ENCODE measurements at regions not wholly inside any gene's neighbourhood (a gene's known extent, or its start where the extent isn't known, plus 50 kb on each side); places are given as distances from the start of the nearest gene placed in this dataset.

DNA sequence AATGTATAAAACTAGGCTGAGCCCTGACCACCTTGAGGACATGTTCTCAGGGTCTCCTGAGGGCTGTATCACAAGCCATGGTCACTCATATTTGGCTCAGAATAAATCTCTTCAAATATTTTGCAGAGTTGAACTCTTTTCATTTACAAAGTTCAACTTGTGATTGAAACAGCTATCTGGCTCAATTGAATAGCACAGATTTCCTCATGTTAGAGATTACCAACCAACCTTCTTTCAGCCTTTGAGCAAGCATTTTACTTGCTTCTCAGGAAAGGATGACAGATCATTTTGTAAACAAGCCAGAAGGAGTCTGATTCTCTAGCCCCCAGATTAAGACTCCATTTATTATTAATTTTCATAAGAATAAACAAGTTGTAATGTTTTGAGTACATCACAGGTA is 111.0 kb upstream of the DOK5 start:
- no peak for DNase-seq (ENCODE audit: low spot score)

DNA sequence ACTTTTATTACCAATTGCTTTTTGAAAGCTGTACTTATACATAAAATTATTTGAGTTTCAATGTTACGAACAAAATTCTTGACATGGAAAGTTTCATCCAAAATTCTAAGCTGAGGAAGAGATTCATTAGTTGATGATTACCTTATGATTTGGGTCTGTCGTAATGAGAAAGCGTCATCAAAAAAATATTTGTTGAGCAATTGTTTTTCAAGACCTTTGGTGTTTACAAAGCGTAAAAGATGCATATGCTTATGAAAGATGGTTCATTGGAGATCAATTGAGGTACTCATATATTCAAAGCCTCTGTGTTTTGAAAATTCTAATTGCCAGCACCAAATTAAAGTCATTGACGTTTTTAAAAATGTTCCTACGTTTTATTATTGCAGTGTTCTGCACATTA is 110.5 kb upstream of the DOK5 start:
- DNase-seq (ENCODE audit: low spot score): no peak

DNA sequence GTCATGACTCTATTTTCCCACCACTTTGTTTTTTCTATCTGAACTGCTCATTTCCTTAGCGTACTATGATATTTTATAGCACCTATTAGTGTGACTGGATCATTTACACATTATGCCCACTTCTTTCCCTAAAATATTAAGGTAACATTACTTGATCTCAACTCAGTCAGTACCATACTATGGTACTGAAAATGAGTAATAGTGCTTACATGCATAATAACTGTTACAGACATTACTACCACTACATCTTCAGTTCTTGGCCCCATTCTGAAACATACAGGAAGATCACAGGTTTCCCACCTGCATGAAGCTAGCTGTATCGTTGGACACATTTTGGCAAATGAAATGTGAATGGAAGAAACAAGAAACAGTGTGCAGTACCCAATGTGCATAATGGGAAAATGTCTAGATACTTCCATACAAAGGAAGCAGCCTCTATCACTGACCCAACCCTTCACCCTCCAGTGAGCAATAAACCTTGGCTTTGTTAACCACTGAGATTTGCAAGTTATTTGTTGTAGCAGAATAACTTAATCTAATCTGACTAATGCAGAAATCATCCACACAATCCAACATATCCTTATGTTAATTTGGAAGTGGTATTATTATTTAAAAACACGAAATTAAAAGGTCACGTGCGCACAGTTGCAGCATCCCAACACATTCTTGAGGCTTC is 108.6 kb upstream of the DOK5 start:
- no peak for DNase-seq (ENCODE audit: low spot score)

DNA sequence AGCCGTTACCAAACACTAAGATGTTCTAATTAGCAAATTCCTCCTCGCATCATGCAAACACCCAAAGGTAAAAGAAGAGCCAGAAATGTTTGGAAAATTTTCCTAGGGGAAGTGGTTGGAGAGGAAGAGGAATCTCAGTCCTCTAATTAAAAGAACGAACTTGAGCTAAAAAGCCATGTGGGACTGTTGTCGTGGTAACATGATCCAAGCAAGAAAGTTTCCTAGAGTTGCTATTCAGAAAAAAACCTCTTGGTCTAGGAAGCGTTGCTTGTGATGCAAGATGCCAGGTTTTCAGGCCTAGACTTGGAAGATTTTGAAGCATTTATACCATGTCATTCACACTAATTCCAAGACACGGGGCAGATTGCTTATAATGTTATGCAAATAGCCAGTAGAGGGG is 106.8 kb upstream of the DOK5 start:
- peak; percentile 16 for DNase-seq (ENCODE audit: low spot score)

DNA sequence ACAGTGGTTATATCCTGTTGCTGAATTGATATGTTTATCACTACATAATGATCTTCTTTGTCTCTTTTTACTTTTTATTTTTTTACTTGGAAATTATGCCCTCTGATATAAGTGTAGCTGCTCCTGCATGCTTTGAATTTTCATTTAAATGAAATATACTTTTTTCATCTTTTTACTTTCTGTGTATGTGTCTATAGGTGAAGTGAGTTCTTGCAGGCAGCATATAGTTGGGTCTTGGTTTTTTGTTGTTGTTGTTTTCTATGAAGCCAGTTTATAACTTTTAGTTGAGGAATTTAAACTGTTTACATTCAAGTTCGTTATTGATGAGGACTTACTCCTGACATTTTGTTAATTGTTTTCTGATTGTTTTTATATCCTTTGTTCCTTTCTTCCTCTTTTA is 103.1 kb upstream of the DOK5 start:
- DNase-seq (ENCODE audit: low spot score): no peak

DNA sequence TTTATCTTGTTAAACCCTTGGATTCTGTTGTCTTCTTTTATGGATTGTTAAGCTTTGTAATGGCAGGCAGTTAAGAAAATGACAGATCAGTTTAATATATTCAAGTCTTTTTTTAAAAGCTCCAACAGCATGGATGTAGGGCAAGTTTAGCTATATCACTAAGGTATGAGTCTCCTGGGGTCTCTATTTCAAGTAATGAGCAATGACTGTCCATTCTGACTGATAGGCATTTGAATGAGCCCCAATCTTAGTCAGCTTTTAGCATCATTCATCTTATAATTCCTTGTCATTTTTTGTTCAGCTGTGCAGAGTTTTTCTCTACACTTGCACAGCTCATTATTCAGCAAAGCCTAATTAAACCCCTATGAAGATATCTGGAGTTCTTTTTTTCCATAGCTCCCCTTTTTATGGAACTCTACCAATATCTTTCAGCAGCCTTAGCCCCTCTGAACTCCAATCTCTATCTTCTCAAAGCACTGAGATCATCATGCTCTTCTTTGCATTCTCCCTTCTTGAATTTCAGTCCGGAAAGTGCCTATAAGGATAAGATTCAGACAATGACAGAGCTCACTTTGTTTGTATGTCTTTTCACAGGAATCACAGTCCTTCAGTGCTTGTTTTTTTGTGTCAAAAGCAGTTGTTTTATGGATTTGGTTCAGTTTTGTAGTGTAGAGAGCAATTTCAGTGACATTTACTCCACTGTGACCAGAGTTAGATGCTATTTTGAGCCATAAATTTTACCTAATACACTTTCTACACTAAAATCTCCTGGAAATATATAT is 97.2 kb upstream of the DOK5 start:
- no peak for DNase-seq (ENCODE audit: low spot score)

DNA sequence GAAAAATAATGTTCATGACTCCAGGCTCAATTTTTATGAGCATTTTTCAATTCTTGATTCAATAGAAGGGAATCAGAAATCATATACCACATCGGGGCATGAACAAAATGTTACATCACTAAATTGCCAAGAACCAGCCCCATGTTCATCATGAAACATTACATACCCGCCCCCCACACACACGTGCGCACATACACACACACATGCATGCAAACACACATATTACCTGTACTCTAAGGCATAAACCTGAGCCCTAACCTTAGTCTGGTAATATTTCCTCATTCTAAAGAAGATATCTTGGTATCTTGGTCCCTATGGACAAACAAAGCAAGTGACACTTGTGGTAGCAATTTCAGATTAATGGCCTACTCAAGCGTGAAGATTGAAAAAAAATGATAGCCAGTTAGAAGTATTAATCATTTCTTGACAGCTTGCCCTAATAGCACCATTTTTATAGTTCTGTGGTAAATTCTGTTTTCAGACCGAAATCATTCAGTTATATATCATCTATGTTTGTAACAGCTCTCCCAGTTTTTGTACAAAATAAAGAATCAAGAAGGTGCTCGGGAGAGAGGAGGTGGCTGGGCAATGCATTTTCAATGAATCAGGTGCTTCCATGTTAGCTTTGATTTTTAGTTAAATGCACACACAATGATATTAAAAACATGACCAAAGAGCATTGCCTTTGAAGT is 95.4 kb upstream of the DOK5 start:
- no peak for DNase-seq (ENCODE audit: low spot score)

DNA sequence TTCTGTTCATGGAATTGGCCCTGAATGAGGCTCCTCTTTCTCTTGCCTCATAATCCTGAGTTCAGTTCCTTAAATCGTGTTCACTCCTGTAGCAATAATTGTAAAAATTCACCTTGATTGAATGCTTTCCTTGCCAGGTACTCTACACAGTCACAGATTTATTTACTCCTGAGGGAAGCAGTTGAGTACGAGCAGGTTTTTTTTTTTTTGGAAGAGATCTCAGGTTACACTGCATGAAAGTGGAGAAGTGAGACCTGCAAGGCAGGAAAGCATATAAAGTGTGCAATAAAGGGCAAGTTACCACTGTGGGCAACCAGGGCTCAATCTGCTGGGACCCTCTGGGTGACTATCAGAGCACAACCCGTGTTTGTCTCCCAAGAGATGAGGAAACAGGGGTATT is 93.0 kb upstream of the DOK5 start:
- DNase-seq (ENCODE audit: low spot score): no peak

DNA sequence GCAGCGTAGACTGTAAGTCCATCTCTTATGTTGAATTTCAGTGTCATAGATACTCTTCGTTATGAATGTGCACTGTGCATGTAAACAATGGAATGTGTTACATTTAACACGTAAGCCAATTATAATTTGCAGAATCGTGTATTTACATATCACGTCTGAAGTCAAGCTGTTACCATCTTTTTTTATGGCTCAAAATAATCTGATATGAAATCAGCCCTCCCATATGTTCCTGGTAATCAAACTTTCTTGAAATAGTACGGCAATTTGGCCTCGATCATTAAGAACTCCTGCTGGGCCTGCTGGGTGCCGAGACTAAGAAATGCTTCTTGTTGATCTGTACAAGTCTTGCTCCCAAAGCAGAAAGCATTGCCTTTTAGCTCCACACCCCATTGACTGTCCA is 89.6 kb upstream of the DOK5 start:
- DNase-seq (ENCODE audit: low spot score): no peak

DNA sequence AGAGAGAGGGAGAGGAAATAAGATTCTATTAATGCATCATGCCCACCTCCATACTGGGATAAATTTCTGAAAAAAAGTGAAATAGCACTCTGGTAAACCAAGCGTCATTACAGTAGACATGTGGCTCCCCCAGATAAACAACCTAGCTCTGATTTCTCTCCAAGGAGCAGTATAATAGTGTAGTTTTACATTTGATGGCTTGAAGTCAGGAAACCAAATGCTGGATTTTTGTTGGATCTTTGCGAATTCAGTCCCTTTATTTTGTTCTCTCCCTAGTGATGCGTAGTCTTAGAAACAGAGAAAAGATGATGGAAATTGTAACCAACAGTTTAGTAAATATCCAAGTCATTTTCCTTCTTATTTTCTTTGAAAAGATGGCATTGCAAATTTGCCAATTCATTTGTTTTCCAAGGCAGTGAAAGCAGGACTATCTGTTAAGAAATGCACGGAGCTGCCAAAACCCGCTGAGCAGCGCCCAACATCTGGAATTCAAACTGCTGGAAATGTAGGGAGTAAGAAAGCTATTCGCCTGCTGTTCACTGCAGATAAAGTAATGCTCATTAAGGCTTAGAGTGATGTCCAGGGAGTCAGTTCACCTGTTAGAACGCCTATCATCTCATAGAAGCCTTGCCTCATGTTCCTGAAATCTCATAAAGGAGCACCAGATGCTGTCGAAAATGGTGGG is 85.7 kb upstream of the DOK5 start:
- DNase-seq (ENCODE audit: low spot score): no peak

DNA sequence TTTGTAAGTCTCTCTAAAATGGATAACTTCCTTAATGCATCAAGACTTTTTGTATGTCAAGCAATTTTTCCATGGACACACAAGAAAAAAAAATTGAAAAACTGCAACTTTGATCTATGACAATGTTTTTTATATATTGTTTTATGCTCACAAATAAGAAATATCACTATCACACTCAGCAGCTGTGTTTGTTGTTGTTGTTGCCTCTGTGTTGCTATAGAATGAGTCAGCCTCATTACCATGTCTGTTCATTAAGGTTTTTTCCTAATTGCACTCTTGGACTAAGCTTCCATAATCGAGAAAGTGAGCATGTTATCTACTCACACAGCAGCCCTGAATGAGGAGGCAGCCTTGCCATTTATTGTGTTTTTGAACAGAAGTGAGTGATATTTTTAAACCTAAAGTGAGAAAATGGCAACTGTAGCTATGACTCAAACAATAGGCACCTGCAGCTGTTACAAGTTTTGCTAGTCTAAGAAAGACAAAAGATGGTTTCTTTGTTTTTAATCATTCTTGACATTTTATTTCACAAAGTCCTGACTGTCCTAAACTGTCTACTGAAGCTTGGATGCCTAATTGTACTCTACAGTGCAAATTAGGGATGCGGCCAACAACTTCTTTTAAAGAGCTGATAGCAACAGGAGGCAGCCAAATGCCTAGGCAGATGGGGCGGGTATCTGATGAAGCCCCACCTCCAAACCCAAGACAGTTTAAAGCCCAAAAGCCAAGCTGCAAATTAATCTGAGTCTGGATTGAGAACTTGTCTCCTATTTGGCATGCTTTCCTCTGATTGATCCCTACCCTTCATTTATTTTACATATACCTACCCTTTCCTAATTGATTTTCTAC is 77.9 kb upstream of the DOK5 start:
- DNase-seq (ENCODE audit: low spot score): no peak

DNA sequence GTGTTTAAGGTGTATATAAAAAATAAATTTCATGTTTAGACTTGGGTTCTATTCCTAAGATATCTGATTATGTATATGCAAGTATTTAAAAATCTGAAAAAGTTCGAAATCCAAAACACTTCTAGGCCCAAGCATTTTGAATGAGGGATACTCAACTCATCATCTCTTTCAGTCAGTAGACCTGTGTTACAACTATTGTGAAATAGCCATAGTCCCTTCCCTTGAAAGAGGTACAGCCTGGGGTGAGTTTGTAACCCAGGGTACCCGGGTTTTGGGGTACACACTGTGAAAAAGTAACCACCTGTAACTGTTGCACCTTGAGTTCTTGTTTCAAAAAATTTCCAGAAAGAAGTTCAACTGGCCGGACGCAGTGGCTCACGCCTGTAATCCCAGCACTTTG is 76.6 kb upstream of the DOK5 start:
- no peak for DNase-seq (ENCODE audit: low spot score)

DNA sequence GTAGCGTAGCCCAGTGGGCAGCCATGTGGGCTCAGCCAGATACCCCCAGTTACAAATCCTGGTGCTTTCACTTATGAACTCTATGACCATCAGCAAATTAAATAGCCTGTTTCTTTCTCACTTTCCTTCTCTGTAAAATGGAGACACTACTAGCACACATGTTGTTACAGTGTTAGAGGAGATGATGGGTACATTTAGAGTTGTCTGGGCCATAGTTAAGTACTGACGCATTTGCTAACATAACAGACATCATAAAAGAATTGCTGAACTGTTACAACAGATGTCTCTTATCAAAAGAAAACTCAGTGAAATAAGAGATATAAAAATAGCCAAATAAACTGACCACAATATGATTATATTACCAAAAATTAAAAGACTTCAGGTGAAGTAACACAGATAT is 69.9 kb upstream of the DOK5 start:
- DNase-seq (ENCODE audit: low spot score): no peak

DNA sequence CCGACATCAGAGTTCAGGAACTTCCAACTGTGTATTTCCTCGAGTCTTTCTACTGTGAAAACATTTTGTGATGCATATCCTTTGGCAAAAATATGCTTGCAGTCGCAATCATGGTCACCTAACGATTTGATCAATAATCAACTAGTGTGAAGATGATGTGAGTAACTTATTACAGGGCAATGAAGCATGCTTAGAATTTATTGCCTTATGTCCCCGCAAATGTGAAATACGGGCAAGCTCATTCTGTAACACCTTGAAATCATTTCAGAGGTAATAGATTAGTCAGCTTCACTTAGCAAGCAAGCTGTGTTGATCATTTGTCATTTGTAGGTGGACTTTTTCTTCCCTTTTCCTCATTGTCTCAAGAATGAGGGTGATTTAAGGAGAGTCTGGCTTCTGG is 67.9 kb upstream of the DOK5 start:
- DNase-seq (ENCODE audit: low spot score): no peak

DNA sequence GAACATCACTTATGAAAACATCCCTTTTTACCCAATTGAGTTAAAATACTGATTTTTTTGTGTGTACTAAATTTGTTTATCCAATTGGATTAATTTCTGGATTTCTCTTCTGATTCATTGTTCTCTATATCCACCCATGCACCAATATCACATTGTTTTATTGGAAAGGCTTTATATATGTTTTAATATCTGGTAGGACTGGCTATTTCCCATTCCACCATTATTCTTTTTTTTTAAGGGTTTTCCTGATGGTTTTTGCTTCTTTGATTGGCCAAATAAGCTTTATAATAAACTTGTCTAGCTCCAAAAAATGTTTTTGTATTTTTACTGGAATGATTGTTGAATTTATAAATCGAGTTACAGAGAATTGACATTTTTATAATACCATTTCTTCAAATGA is 59.4 kb upstream of the DOK5 start:
- no peak for DNase-seq (ENCODE audit: low spot score)

DNA sequence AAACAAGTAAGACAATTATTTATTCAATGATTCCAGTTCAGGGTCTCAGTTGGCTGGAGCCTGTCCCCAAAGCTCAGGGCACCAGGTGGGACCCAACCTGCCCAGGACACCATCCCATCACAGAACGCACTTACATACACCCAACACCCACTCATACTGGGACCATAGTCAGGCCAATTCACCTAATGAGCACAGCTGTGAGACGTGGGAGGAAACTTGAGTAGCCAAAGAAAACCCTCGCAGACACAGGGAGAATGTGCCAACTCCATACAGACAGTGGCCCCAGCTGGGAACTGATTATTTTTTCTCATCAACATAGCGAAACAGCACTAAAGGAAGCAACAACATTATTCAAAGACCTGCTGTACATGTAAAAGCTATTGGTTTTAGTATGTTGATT is 58.6 kb upstream of the DOK5 start:
- no peak for DNase-seq (ENCODE audit: low spot score)

DNA sequence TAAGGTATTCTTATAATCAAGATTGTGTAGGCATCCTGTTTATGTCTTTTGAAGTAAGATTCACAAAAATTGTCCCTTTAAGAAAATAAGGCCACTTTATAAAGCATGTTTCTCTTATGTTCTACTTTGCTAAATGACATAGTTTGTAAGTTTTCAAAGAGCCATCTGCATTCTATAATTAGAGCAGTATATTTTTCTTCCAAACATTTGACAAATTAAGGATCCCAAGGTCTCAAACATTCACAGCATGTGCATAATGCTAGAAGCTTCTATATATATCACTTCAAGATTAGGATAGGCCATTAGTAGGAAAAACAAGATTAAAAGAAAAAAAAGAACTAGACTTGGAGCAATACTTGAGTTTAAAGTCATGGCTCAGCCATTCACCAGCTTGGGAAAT is 55.9 kb upstream of the DOK5 start:
- DNase-seq (ENCODE audit: low spot score): no peak
